ENCODE measurements at regions not wholly inside any gene's neighbourhood (a gene's known extent, or its start where the extent isn't known, plus 50 kb on each side); places are given as distances from the start of the nearest gene placed in this dataset.

DNA sequence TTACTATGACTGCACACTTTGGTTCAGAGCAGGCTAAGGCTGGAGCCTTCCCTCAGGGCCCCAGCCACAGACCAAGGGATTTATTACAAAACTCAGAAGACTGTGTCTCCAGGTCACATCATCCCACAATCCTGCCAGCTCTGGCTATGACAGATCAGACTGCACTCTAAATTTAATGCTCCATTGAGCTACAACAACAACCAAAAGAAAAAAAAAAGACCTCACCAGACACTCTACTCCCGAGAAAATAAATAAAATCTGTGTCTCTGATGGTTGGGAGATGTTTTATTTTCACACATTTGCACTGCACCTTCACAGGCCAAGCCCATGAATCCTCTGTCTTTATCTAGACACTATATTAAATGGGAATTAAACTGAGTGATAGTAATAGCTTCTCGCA, 50.8 kb upstream of the CTNNB1 start:
- peaks cover 0 to 5% (median 0%) of the 10 kb centered on the region in 4 donors for H3K9me3 ChIP-seq
- no peak overlapping the region for H3K4me3 ChIP-seq
- no peaks in the 10 kb centered on the region for H3K4me1 ChIP-seq
- no peak for DNase-seq
- TF ChIP-seq CTCF (IDR thresholded peaks at IDR 0.05): no peak
- TF ChIP-seq POLR2A (IDR thresholded peaks at IDR 0.05): no peak
- H3K36me3 ChIP-seq: no peaks in the 10 kb centered on the region
- no peaks in the 10 kb centered on the region for H3K27me3 ChIP-seq
- no peak overlapping the region for H3K27ac ChIP-seq

GRCh38 chr3:41148901-41149300, 50.4 kb upstream of the CTNNB1 start:
- no peaks in the 10 kb centered on the region for H3K27me3 ChIP-seq
- H3K9me3 ChIP-seq: peaks cover 0 to 5% (median 0%) of the 10 kb centered on the region in 4 donors
- H3K4me1 ChIP-seq: no peaks in the 10 kb centered on the region
- H3K4me3 ChIP-seq: no peak overlapping the region
- no peaks in the 10 kb centered on the region for H3K36me3 ChIP-seq
- TF ChIP-seq POLR2A (IDR thresholded peaks at IDR 0.05) (no peak), CTCF (IDR thresholded peaks at IDR 0.05) (no peak)
- no peak overlapping the region for H3K27ac ChIP-seq
- no peak for DNase-seq

Small RNA genes in the stretch of these regions (small RNA-seq; reads per million reads assigned to genes)
- gene AC099560.2 (0 reads per million in 2 donors), gene HMGN2P24 (0 reads per million in 2 donors)
